Activated CD4-positive, CD25-positive, alpha-beta regulatory T cell treated with anti-CD3 and anti-CD28 coated beads, Interleukin-2, amount 50 U/mL, for 24 hours (primary cell): ENCODE measurements at regions not wholly inside any gene's neighbourhood (a gene's known extent, or its start where the extent isn't known, plus 50 kb on each side); places are given as distances from the start of the nearest gene placed in this dataset.
"Not testable (repeated sequence)": the region's sequence is repeated elsewhere in the genome, so short reads cannot be mapped to it uniquely, and the experiment has no call there.

Source experiments
- ATAC-seq, 2 donors: fragments of 150-1000 bp; cut with Tn5 transposase; one replicate each; pipeline ENCODE4 v1.10.0; 2021; ENCODE audit warnings: mild to moderate bottlenecking in 1 of 2, moderate library complexity in 1 of 2

DNA sequence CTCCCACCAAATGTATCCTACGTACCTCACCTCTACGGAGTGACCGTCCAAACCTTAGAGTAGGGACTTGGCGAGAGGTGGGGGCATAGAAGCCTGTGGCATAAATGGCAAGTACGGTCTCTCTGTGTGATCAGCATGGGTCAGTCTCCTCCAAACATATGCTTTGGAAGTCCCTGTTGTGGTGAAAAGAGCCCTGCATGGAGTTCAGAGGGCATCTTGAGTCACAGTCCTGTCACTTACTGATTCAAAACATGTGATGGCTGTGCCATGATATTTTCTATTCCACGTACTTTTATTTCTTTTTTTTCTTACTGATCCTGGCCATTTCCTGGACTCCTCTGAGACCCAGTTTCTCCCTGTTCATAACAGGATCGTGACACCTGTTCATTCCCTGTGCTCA lies 67.5 kb upstream of the CEP85L start:
- no peak for ATAC-seq

DNA sequence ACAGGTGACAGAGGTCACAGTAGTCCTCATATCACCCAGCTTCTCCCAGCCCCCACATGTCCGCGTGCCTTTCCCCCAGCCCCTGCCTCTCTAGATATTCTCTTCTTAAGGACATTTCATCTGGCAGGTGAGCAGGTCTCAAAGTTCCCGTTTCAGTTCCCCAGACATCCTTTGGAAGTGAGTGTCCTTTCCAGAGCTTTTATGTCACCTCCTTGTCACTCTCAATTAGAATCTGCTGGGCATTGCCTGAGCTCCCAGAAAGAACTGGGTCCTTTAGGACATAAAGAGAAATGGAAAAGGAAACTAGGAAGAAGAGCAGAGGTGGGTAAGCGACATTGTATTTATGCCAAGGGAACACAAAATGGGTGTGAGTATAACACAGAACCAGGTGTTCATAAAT lies 66.9 kb upstream of the CEP85L start:
- no peak for ATAC-seq

GRCh38 chr6:118717106-118717505 lies 65.7 kb upstream of the CEP85L start:
- no peak for ATAC-seq

DNA sequence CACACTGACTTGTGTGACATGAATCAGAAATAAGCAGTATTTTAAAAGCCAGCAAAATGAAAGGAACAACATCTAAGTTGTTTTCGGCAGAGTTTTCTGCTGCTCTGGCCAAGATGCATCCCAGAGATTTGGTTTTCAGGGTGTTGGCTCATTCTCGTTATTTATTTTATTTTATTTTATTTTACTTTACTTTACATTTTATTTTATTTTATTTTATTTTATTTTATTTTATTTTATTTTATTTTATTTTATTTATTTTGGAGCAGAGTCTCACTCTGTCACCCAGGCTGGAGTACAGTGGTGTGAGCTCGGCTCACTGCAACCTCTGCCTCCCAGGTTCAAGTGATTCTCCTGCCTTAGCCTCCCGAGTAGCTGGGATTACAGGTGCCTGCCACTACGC lies 64.5 kb upstream of the CEP85L start:
- ATAC-seq = not testable (repeated sequence)

- ATAC-seq = no peak
Observed at GRCh38 chr6:118715376-118715775, 64.0 kb upstream of the CEP85L start.

- no peak for ATAC-seq
Observed at GRCh38 chr6:118714756-118715155, 63.4 kb upstream of the CEP85L start.

DNA sequence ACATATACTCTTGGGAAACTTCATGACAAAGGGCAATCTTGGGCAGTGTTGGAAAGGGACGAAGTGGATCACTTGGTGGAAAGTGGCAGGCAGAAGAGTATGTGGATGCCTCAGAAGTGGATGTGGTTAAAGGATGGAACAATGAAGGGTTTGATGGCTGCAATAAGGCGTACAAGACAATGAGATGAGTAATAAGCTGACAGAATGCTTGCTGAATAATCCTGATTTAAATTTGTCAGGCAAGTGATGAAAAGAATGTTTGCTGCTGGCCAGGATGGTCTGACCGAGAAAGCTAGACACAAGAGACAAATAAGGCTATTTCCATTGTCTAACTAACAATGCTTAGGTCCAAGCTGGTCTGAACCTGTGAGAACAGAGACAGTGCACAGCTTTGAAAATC lies 61.6 kb upstream of the CEP85L start:
- ATAC-seq = no peak

DNA sequence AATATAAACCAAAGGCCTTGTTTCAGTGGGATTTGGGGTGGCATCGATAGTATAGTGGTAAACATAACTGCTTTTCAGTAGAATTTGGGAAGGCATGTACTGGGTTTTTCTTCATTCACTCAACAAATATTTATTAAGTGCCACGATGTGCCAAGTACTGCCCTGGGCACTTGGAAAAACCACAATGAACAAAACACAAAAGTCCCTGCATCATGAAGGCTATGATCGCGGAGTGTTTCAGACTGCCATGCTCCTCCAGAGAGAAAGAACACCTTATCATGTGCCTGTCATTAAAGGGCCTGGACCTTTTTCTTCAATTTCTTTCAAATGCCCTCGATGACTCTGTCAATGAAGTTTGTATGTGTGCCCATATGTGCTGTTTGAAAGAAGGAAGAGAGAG lies 59.2 kb upstream of the CEP85L start:
- ATAC-seq = no peak

DNA sequence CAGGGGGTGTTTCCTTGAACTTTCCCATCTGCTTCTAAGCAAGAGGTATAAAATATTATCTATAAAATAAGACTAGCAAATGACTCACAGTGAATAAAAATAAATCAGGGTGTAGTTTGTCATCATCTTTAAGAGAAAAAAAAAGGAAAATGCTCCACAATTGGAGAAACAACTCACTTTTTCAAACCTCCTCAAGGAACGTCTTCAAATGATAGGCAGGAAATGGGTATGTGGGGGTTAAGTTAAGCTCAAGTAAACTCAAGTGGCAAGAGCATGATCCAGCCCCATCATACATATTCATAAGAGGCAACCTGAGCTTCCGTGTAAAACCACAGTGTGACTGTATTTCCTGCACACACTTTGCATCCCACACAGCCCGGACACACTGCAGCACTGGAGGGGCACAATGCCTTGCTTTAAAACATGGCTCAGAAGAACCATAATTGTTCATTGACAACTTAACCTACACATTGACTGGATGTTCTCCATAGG lies 58.5 kb upstream of the CEP85L start:
- peak; percentile 92 to 94 for ATAC-seq

DNA sequence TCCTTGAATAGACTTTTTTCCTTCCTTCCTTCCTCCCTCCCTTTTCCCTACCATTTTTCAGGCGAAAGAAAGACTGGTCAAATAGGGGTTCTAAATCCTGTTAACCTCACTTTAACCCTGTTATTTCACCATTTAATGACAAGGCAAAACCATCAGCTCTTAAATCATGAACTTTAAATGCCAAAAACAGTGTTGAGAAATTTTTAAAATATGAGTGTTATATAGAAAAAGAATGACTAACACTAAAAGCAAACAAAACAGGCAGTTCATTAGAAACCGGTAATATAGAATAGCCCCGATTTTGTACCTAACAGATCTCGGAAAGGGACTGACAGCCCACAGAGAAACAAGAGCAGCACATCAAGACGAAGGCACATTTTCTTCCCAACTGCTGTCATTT lies 57.4 kb upstream of the CEP85L start:
- ATAC-seq = peak; percentile 21 to 28

- no peak for ATAC-seq
Observed at GRCh38 chr6:118708055-118708454, 56.7 kb upstream of the CEP85L start.

- no peak for ATAC-seq
Observed at GRCh38 chr6:118706702-118707101, 55.3 kb upstream of the CEP85L start.

- peak; percentile 16 to 19 for ATAC-seq
Observed at GRCh38 chr6:118705544-118706491, 54.4 kb upstream of the CEP85L start.

- ATAC-seq = no peak
Observed at GRCh38 chr6:118704915-118705314, 53.5 kb upstream of the CEP85L start.

DNA sequence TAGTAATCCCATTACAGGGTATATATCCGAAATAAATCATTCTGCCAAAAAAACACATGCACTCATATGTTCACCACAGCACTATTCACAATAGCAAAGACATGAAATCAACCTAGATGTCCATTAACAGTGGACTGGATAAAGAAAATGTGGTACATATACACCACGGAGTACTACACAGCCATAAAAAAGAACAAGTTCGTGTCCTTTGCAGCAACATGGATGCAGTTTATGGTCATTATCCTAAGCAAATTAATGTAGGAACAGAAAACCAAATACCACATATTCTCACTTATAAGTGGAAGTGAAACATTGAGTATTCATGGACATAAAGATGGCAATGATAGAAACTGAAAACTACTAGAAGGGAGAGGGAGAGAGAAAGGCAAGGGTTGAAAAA lies 49.9 kb upstream of the CEP85L start:
- not testable (repeated sequence) for ATAC-seq
